GM19324 (cell line): ENCODE measurements at regions not wholly inside any gene's neighbourhood (a gene's known extent, or its start where the extent isn't known, plus 50 kb on each side); places are given as distances from the start of the nearest gene placed in this dataset.
"Not testable (repeated sequence)": the region's sequence is repeated elsewhere in the genome, so short reads cannot be mapped to it uniquely, and the experiment has no call there.

Source experiments
- ATAC-seq: cut with Tn5 transposase; IDR thresholded peaks from one replicate; pipeline ENCODE4 v1.9.1; 2021; ENCODE audit warnings: mild to moderate bottlenecking, moderate library complexity; ENCODE audit not compliant: unreplicated experiment, low FRiP score

GRCh38 chr2:139613264-139613663, 833.1 kb upstream of the NXPH2 start:
- ATAC-seq, result no peak

GRCh38 chr2:139610512-139610911, 830.3 kb upstream of the NXPH2 start:
- no peak for ATAC-seq

DNA sequence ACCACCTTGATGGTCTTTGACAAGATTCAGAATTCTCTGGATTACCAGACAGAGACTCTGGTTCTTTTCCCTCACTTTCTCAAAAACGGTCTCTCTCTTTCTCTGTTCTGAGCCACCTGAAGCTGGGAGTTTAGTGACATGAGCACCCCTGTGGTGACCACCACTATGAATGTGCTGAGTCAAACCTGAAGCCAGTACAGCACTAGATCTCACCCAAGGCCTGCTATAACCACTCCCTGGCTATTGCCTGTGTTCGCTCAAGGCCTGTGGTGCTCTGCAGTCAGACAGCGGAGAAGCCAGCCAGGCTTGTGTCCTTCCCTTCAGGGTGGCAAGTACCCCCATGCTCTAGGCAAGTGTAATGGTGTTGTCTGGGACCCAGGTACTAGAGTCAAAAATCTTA, 828.9 kb upstream of the NXPH2 start:
- ATAC-seq, result no peak

GRCh38 chr2:139605668-139606067, 825.5 kb upstream of the NXPH2 start:
- ATAC-seq, result no peak

GRCh38 chr2:139600166-139600565, 820.0 kb upstream of the NXPH2 start:
- no peak for ATAC-seq

- no peak for ATAC-seq
These were observed 804.9 kb upstream of the NXPH2 start for GRCh38 chr2:139585101-139585500.

GRCh38 chr2:139574371-139574770, 794.2 kb upstream of the NXPH2 start:
- ATAC-seq, result no peak

- ATAC-seq, result no peak
These were observed 776.6 kb upstream of the NXPH2 start for GRCh38 chr2:139556789-139557188.

DNA sequence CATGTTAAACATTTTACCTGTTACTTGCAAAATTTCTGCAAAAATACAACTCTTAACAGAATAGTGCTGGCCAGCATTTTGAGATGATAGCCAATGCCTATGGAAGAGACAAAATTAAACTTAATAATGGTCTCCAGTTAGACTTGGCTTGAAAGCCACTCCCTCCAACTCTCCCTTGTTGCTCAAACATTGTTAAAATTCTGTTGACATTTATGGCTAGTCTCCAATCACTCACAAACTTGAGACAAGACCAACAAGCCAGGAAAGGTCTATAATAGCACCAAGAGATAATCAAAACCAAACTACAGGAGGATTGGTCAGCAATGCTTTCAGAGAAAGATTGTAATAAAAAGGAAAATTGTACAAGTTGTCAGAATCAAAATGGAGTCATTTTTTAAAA, 770.7 kb upstream of the NXPH2 start:
- ATAC-seq, result no peak

DNA sequence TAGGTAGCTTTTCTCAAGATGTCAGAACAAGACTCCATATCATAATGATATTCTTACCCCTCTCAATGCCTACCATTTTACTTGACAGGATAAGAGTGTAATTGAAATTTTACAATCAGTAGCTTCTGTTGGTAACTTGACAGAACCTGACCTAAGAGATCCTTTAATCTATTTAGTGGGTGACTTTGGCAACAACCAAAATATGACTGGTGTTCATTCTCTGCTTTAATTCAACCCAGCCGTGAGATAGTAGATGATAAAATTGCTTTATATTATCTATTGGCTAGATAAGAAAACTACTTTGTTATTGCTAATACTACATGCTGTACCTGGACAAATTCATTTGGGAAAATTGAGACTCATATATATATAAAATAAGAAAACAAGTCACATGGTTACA, 770.2 kb upstream of the NXPH2 start:
- ATAC-seq, result no peak

- ATAC-seq, result no peak
These were observed 764.1 kb upstream of the NXPH2 start for GRCh38 chr2:139544186-139544851.

GRCh38 chr2:139538332-139539020, 758.3 kb upstream of the NXPH2 start:
- ATAC-seq, result not testable (repeated sequence)

DNA sequence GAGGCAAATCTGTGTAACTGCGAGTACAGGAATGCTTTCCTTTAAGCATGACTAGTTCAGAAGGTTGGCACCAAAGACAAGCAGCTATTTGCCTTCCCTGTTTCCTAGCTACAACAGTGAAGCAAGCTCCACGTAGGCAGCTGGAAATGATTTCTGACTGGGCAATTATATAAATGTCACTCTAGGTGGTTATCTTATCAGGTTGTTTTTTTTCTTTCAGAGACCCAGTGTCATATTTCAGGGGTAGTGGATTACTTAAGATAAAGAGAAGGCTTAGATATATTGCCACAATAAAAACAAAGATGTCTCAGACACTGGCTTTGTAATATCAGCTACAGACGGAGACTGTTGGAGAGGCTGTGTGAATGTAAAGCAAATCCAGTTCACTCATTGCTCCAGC, 748.9 kb upstream of the NXPH2 start:
- no peak for ATAC-seq

- no peak for ATAC-seq
These were observed 746.6 kb upstream of the NXPH2 start for GRCh38 chr2:139526781-139527180.

DNA sequence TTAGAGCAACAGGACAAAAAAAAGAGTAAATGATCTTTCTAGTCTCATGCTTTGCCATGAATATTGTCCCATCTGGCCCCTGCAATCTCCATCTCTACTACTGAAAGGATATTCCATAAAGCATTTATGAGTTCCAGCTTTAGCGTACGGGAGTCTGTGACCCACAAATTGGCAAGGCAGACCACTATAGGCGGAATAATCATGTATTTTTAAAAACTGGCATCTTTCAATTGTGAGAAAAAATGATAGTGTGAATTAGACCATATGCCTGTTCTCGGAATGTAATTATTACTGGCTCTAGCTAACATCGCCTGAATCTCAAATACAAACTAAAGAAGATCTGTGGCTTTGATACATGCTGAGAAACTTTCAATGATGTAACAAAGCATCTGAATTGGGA, 738.1 kb upstream of the NXPH2 start:
- no peak for ATAC-seq

GRCh38 chr2:139514951-139515350, 734.8 kb upstream of the NXPH2 start:
- no peak for ATAC-seq

GRCh38 chr2:139495851-139496250, 715.7 kb upstream of the NXPH2 start:
- no peak for ATAC-seq

GRCh38 chr2:139492131-139492680, 712.0 kb upstream of the NXPH2 start:
- ATAC-seq, result no peak

DNA sequence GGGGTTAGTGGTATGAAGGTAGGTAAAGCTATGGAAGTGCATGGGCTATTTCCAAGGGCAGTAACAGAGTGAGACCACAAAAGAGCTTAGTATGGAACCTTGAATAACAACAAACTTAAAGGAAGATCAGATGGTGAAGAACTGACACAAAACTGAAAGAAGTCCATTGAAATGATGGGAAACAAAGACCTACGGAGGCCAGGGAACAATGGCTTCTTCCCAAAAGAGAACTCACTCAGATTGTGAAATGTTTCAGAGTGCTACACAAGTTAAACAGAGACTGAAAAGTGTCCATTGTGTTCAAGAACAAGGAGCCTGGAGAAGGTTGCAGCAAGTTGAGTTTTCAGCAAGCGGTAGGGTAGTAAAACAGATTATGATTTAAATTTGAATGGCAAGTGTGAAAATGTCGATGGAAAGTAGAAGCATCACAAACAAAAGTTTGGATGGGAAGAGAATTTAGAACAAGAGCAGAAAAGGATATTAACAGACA, 700.0 kb upstream of the NXPH2 start:
- ATAC-seq, result no peak

DNA sequence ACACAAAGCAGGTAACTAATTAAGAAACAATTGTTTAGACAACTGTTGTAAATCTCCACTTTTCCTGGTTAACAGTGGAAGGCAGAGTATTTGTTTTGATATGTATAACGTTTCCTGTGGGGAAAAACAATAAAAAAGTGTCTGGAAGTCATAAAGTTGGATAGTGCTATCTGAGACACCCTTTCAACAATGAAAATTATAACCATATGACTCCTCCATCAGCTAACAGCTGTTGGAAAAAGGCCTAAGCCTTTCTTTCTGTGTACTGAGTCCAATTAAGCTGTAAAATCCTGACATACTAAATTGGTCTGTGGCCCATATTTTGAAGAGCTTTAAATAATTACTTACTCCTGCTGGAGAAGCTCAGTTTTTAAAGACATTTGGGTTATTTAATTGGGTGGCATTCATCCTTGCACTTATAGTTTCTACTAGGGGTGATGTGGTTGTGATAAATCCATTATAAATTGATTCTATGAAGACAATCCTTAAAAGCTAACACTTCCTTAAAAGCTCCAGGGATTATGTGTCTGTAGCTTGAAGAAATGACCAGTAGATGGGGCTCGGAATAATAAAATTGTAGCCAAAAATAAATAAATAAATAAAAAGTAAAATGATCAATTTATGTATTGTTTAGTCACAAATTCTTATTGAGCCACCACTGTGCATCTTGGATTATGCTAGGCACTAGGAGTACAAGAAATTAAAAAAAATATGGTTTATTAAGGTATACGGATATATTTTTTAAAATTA, 698.1 kb upstream of the NXPH2 start:
- ATAC-seq, result no peak

DNA sequence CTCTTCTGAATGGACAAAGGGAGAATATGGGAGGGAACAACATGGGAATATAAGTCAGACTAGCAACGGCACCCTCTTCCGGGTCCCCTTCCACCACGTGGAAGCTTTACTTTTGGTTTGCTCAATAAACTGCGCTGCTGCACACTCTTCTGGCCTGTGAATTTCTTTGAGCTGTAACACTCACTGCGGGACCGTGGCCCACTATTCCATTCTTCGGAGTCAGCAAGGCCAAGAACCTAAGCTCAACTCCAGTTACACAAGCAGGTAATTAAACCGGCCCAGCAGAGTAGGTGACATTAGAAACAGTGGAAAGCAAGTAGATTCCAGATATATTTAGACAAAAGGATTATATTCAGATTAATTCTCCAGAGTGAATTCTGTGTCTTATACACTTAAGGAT, 697.4 kb upstream of the NXPH2 start:
- ATAC-seq, result no peak
